ENCODE measurements at regions not wholly inside any gene's neighbourhood (a gene's known extent, or its start where the extent isn't known, plus 50 kb on each side); places are given as distances from the start of the nearest gene placed in this dataset.

DNA sequence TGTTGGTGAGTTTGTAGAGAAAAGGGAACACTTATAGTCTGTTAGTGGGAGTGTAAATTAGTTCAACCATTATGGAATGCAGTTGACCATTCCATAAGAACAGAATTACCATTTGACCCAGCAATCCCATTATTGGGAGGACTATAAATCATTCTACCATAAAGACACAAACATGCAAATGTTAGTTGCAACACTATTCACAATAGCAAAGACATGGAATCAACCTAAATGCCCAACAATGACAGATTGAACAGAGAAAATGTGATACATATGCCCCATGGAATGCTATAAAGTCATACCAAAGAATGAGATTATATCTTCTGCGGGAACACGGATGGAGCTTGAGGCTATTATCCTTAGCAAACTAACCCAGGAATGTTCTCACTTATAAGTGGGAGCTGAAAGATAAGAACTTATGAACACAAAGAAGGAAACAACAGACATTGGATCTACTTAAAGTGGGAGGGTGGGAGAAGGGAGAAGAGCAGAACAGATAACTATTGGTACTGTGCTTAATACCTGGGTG is 1819.2 kb upstream of the ADGRL3 start:
- TF ChIP-seq, protein P1, sequence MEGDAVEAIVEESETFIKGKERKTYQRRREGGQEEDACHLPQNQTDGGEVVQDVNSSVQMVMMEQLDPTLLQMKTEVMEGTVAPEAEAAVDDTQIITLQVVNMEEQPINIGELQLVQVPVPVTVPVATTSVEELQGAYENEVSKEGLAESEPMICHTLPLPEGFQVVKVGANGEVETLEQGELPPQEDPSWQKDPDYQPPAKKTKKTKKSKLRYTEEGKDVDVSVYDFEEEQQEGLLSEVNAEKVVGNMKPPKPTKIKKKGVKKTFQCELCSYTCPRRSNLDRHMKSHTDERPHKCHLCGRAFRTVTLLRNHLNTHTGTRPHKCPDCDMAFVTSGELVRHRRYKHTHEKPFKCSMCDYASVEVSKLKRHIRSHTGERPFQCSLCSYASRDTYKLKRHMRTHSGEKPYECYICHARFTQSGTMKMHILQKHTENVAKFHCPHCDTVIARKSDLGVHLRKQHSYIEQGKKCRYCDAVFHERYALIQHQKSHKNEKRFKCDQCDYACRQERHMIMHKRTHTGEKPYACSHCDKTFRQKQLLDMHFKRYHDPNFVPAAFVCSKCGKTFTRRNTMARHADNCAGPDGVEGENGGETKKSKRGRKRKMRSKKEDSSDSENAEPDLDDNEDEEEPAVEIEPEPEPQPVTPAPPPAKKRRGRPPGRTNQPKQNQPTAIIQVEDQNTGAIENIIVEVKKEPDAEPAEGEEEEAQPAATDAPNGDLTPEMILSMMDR (IDR thresholded peaks at IDR 0.05), result no peak
- TF ChIP-seq SP1 (CRISPR knock-in tag; conservative IDR thresholded peaks at IDR 0.05), result no peak
- no peak for TF ChIP-seq TEAD1 (CRISPR knock-in tag; IDR thresholded peaks at IDR 0.05)
- no peak for TF ChIP-seq ZNF416 (CRISPR knock-in tag; IDR thresholded peaks at IDR 0.05)
- TF ChIP-seq TP53 (CRISPR knock-in tag; IDR thresholded peaks at IDR 0.05), result no peak
- TF ChIP-seq, protein P2, sequence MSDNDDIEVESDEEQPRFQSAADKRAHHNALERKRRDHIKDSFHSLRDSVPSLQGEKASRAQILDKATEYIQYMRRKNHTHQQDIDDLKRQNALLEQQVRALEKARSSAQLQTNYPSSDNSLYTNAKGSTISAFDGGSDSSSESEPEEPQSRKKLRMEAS (CRISPR knock-in tag; IDR thresholded peaks at IDR 0.05), result no peak
- TF ChIP-seq, protein P3, sequence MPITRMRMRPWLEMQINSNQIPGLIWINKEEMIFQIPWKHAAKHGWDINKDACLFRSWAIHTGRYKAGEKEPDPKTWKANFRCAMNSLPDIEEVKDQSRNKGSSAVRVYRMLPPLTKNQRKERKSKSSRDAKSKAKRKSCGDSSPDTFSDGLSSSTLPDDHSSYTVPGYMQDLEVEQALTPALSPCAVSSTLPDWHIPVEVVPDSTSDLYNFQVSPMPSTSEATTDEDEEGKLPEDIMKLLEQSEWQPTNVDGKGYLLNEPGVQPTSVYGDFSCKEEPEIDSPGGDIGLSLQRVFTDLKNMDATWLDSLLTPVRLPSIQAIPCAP (CRISPR knock-in tag; IDR thresholded peaks at IDR 0.05), result no peak
- TF ChIP-seq, protein P4, sequence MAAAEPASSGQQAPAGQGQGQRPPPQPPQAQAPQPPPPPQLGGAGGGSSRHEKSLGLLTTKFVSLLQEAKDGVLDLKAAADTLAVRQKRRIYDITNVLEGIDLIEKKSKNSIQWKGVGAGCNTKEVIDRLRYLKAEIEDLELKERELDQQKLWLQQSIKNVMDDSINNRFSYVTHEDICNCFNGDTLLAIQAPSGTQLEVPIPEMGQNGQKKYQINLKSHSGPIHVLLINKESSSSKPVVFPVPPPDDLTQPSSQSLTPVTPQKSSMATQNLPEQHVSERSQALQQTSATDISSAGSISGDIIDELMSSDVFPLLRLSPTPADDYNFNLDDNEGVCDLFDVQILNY (CRISPR knock-in tag; IDR thresholded peaks at IDR 0.05), result no peak
- TF ChIP-seq ZNF671 (CRISPR knock-in tag; IDR thresholded peaks at IDR 0.05), result no peak
- no peak for TF ChIP-seq SMAD3 (CRISPR knock-in tag; IDR thresholded peaks at IDR 0.05; ENCODE audit: borderline replicate concordance)
- TF ChIP-seq, protein P5, sequence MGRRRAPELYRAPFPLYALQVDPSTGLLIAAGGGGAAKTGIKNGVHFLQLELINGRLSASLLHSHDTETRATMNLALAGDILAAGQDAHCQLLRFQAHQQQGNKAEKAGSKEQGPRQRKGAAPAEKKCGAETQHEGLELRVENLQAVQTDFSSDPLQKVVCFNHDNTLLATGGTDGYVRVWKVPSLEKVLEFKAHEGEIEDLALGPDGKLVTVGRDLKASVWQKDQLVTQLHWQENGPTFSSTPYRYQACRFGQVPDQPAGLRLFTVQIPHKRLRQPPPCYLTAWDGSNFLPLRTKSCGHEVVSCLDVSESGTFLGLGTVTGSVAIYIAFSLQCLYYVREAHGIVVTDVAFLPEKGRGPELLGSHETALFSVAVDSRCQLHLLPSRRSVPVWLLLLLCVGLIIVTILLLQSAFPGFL (CRISPR knock-in tag; IDR thresholded peaks at IDR 0.05; ENCODE audit: borderline replicate concordance), result no peak
- no peak for TF ChIP-seq ZNF317 (CRISPR knock-in tag; IDR thresholded peaks at IDR 0.05; ENCODE audit: borderline replicate concordance, low read depth)
- no peak for TF ChIP-seq NFE2L1 (CRISPR knock-in tag; IDR thresholded peaks at IDR 0.05)

All from WTC11 (cell line).